ENCODE measurements at regions not wholly inside any gene's neighbourhood (a gene's known extent, or its start where the extent isn't known, plus 50 kb on each side); places are given as distances from the start of the nearest gene placed in this dataset.

- no peak for DNase-seq
Measured at GRCh38 chr12:76216585-76217472, 131.4 kb downstream of the BBS10 start.

DNA sequence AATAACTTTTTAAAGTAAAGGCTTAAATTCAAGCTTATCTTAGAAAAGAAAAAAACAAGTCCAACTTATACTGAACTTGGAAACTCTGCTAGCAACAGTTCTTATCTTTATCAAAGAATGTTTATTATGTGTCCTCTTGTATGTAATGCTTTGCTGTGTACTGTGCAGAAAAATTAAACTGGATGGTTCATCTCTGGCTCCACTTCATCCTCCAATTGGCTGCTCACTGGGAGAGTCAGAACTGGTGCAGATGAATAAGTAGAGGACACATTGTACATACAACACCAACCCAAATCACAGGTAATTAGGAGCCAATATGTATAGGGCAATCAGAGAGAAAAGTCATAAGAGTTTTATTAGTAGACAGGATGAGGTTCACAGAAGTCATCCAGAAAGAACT is 123.6 kb upstream of the NAP1L1 start:
- DNase-seq = no peak

DNA sequence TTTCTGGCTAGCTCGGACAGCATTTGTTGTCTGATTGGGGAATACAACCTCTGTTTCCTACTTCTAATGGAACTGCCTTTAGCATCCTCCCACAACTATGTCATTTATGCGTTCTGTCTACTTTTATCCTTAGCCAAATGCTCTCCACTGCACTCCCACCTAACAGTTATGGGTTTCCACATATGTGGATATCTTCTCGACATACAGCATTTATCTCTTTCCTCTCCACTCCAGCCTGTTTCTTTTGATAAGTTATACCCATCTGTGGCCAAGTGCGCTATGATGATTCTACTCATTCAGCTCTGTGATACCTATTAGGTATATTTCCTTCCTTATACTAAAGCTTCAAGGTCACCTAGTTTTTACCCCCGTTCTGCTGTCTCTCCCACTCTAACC is 122.2 kb upstream of the NAP1L1 start:
- no peak for DNase-seq

- no peak for DNase-seq
Measured at GRCh38 chr12:76206039-76206676, 121.7 kb upstream of the NAP1L1 start.

DNA sequence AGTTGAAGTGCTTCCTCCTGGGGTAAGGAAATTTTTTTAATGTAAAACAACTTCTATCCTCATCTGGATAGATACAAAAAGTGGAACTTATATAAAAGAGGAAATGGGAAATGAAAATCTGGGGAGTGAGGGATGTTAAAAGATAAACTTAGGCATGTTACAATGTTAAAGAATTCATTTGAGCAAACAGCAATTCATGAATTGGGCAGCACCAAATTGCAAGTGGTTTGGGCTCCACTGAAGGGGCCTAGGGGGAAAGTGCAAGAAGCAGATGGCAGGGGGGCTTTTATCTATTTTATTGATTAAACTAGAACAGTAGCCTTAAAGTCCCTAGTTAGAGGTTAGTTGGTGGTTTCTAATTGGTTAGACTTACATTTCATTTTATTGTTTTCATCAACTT is 118.1 kb upstream of the NAP1L1 start:
- no peak for DNase-seq

DNA sequence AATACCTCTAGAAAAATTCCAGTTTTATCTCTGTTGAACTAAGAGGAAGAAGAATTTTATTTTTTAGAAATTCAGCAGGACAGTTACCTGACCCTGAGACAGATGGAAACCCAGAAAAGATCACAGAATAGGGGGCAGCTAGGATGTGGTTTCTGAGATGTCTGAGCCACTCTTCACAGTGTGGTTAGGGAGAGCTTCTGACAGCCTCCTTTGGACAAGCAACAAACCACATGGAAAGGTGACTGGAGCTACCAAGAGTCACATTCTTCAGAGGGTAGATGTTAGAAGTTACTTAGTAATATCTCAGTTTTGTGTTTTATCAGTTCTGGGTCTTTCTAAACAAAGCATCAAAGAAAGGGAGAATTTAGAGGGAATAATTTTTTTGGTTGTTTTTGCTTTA is 117.3 kb upstream of the NAP1L1 start:
- peak; percentile 26 for DNase-seq

DNA sequence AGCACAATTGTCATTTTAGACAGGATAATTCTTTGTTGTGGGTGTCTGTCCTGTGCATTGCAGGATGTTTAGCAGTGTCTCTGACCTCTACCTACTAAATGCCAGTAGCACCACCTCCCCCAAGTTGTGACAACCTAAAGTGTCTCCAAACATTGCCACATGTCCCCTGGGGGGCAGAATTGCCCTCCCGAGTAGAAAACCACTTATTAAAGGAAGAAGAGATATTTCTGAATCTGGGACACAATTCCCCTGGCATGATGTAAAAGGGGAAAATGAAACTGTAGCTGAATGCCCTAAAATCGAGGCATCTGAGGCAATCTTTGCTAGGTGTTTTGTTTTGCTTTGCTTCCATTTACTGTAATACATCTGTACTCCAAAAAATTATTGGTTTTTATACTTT is 116.8 kb upstream of the NAP1L1 start:
- no peak for DNase-seq

DNA sequence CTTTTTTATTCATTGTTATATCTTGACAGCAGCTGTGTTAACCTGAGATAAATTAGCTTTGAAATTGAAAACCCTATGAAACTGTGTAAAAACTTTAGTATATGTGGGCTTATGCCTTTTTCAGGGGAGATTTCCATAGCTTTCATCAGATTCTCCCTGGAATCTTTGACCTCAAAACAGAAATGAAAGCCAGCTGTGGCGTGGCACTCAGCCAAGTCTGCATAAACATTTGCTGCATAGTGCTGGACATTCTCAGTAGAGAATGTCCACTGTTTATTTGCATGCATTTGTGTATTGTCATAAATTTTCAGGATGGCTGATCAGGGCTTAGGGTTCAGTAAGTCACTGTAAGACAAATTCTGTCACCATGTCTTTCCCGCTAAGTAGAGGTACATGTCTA is 115.3 kb upstream of the NAP1L1 start:
- peak; percentile 77 for DNase-seq

GRCh38 chr12:76198839-76199238 is 114.4 kb upstream of the NAP1L1 start:
- no peak for DNase-seq

- no peak for DNase-seq
Measured at GRCh38 chr12:76197283-76197682, 112.8 kb upstream of the NAP1L1 start.

GRCh38 chr12:76195920-76196319 is 111.4 kb upstream of the NAP1L1 start:
- no peak for DNase-seq

GRCh38 chr12:76194724-76195123 is 110.2 kb upstream of the NAP1L1 start:
- DNase-seq = no peak

- no peak for DNase-seq
Measured at GRCh38 chr12:76193961-76194360, 109.5 kb upstream of the NAP1L1 start.

DNA sequence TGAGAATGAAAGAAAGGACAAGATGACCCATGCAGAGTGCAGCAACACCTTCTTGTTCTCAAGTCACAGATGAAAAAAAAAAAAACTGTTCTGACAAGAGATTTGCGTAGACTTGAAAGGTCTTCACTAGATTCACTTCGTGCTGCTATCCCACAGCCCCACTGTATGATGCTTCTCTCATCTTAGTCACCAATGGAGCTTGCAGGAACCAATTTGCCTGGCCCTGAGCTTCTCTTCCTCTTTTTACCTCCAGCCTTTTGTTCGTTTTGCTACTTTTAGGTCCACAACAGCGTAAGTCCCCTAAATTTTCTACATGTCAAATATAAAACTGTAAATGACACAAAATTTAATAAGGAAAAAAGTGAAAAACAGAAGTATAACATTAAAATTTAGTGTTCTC is 107.9 kb upstream of the NAP1L1 start:
- DNase-seq = no peak

DNA sequence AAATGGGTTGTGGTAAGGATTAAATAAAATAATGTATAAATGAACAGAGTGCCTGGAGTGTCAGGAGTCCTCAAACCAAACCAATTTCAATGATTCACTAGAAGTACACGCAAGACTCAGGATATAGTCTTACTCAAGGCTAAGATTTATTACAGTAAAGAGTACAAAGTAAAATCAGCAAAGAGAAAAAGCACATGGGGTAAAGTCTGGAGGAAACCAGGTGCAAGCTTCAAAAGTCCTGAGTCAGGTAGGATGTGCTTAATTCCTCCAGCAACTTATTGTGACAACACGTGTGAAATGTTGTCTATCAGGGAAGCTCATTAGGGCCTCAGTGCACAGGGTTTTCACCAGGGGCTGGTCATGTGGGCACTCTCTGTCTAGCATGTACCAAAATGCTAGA is 105.8 kb upstream of the NAP1L1 start:
- DNase-seq = no peak

DNA sequence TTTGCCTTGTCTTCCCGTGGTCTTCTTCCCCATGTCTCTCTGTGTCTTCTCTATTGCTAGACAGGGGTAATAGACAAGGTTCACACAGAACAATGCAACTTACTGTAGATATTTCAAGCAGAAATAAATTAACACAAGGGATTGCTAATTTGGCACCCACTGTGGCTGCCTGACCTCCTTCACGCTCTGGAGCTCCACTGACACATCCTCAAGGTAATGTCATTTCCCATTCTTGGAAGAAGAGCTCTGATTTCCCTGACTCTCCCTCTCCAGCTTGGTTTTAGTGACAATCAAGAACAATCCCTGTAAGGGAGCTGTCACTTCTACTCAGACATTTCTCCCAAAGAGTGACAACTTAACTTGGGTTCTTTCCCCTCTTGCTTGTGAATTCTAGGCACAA is 105.4 kb upstream of the NAP1L1 start:
- no peak for DNase-seq

- no peak for DNase-seq
Measured at GRCh38 chr12:76187177-76187576, 102.7 kb upstream of the NAP1L1 start.

GRCh38 chr12:76186131-76186906 is 101.8 kb upstream of the NAP1L1 start:
- DNase-seq = peak; percentile 23

GRCh38 chr12:76183459-76184186 is 99.1 kb upstream of the NAP1L1 start:
- peak; percentile 99 for DNase-seq

DNA sequence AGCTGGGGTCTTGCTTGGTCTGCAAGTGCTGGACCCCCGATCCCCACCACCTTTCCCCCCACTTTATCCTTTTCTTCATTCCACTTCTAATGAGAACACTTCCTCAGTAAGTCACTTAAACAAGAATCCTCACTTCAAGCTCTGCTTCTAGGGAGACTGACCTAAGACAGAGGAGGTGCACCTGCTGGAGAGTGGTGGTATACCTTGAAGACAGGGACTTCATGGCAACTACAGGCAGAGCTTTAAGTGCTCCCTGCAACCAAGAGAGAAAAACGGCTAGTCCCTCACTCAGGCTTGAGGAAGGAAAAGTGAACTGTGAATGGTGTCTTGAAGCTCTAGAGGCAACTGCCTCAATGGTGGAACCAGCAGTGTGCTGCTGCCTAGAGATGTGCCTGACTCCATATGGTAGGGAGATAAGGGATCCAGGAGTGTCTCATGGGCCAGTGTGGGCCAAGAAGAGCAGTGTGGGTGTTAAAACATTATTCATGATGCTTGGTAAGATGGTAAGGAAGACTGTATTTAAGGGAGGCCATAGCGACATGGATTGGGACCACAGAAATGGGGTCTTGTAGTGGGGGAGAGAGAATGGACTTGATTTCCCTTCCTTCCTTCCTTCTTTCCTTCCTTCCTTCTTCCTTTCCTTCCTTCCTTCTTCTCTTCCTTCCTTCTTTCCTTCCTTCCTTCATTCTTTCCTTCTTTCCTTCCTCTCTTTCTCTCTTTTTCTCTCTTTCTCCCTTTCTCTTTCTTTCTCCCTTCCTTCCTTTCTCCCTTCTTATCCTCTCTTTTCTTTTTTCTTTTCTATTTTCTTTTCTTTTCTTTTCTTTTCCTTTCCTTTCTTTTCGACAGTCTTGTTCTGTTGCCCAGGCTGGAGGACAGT is 96.2 kb upstream of the NAP1L1 start:
- DNase-seq = no peak

DNA sequence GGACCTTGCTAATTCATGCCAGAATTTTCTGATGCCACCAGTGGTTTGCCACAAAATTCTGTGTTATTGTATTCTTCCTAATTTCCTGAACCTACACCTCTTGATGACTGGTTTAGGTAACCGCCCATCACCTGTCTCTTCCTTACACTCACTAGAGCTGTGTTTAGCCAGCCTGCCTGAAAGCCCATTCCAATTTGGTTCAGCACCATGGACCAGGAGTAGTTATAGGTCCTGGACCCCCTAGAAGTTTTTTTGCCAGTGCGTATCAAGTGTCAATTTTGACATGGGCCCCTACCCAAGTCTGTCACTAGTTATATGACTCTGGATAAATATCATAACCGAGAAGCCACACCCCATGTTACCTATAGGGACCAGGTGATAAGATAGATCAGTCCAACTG is 94.0 kb upstream of the NAP1L1 start:
- DNase-seq = no peak

GRCh38 chr12:76177821-76178220 is 93.3 kb upstream of the NAP1L1 start:
- DNase-seq = no peak
